ENCODE measurements at regions not wholly inside any gene's neighbourhood (a gene's known extent, or its start where the extent isn't known, plus 50 kb on each side); places are given as distances from the start of the nearest gene placed in this dataset.

DNA sequence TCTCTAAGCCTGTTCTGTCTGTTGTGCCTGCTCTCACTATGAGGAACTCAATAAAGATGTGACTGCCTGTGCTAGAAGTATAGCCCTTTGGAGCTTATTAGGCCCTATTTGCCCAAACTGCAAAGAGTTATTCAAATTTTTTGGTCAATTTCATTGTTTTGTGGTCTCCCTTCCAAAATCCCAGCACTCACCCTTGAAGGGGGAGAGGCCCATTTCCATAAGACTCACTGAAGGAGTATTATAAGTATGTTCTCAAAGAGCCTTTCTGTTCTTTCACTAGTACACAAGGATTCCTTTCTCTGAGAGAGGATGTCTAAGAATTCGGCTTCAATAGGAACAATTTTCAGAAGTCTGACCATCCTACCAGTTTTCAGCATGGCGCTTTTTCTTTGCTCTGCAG lies 641.9 kb upstream of the REG3G start:
- TF ChIP-seq, protein P1, sequence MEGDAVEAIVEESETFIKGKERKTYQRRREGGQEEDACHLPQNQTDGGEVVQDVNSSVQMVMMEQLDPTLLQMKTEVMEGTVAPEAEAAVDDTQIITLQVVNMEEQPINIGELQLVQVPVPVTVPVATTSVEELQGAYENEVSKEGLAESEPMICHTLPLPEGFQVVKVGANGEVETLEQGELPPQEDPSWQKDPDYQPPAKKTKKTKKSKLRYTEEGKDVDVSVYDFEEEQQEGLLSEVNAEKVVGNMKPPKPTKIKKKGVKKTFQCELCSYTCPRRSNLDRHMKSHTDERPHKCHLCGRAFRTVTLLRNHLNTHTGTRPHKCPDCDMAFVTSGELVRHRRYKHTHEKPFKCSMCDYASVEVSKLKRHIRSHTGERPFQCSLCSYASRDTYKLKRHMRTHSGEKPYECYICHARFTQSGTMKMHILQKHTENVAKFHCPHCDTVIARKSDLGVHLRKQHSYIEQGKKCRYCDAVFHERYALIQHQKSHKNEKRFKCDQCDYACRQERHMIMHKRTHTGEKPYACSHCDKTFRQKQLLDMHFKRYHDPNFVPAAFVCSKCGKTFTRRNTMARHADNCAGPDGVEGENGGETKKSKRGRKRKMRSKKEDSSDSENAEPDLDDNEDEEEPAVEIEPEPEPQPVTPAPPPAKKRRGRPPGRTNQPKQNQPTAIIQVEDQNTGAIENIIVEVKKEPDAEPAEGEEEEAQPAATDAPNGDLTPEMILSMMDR (IDR thresholded peaks at IDR 0.05) = no peak
- no peak for TF ChIP-seq POLR2AphosphoS5 (IDR thresholded peaks at IDR 0.05; ENCODE audit: insufficient read depth in 1 of 2, low read depth in 1 of 2)

Measured in vagina (tissue), 2 donors.